Neural cell (in vitro differentiated cells): ENCODE measurements at regions not wholly inside any gene's neighbourhood (a gene's known extent, or its start where the extent isn't known, plus 50 kb on each side); places are given as distances from the start of the nearest gene placed in this dataset.

Experiments used
- H2AFZ ChIP-seq: fragments of 200-600, 300-800 bp; sonication (generic), shearing (Covaris generic); 2 replicates; pipeline ENCODE4 v1.6.0; 2014; ENCODE audit warnings: low read depth, mild to moderate bottlenecking, antibody characterized with exemption, low read length, moderate library complexity
- H3F3A ChIP-seq: fragments of 200-600 bp; shearing (Covaris generic); 2 replicates; pipeline ENCODE4 v1.6.1; 2016; ENCODE audit warnings: mild to moderate bottlenecking, moderate library complexity, mixed read lengths, antibody characterized with exemption, low read length; ENCODE audit not compliant: insufficient read depth, poor library complexity, severe bottlenecking
- H3K27ac ChIP-seq: fragments of 200-600, 300-800 bp; sonication (generic), shearing (Covaris generic); 2 replicates; pipeline ENCODE4 v1.5.1; 2014; ENCODE audit warnings: mild to moderate bottlenecking, low read length, moderate library complexity
- H3K27me3 ChIP-seq: fragments of 300-800, 200-600 bp; sonication (generic), shearing (Covaris generic); 2 replicates; pipeline ENCODE4 v1.6.0; 2014; ENCODE audit warnings: mild to moderate bottlenecking, low read depth, low read length, moderate library complexity; ENCODE audit not compliant: insufficient read depth
- H3K36me3 ChIP-seq: fragments of 300-800, 200-600 bp; sonication (generic), shearing (Covaris generic); 2 replicates; pipeline ENCODE4 v1.5.1; 2014; ENCODE audit warnings: mild to moderate bottlenecking, antibody characterized with exemption, low read length, moderate library complexity; ENCODE audit not compliant: insufficient read depth
- H3K4me2 ChIP-seq: fragments of 300-800, 200-600 bp; sonication (generic), shearing (Covaris generic); 2 replicates; pipeline ENCODE4 v1.6.0; 2014; ENCODE audit warnings: mild to moderate bottlenecking, low read length
- H3K4me3 ChIP-seq: fragments of 300-800, 200-600 bp; sonication (generic), shearing (Covaris generic); 2 replicates; pipeline ENCODE4 v1.5.1; 2014; ENCODE audit warnings: mild to moderate bottlenecking, low read length, moderate library complexity
- H3K79me2 ChIP-seq: fragments of 200-600 bp; shearing (Covaris generic); replicated peaks from 2 replicates; pipeline ENCODE4 v1.6.0; 2014; ENCODE audit warnings: mild to moderate bottlenecking, low read length, moderate library complexity; ENCODE audit not compliant: insufficient read depth
- H3K9ac ChIP-seq: fragments of 300-800, 200-600 bp; sonication (generic), shearing (Covaris generic); 2 replicates; pipeline ENCODE4 v1.6.1; 2016; ENCODE audit warnings: mild to moderate bottlenecking, low read length, mixed read lengths
- H3K9me2 ChIP-seq: fragments of 200-600 bp; shearing (Covaris generic); 2 replicates; pipeline ENCODE4 v1.6.1; 2016; ENCODE audit warnings: mild to moderate bottlenecking, low read length, mixed read lengths; ENCODE audit not compliant: insufficient read depth
- H3K9me3 ChIP-seq: fragments of 200-600, 300-800 bp; sonication (generic), shearing (Covaris generic); 2 replicates; pipeline ENCODE4 v1.6.1; 2016; ENCODE audit warnings: mild to moderate bottlenecking, mixed run types, low read length, moderate library complexity, mixed read lengths
- H4K20me1 ChIP-seq: fragments of 200-600 bp; shearing (Covaris generic); 2 replicates; pipeline ENCODE4 v1.6.1; 2016; ENCODE audit warnings: mild to moderate bottlenecking, mixed run types; ENCODE audit not compliant: insufficient read depth
- EP300 ChIP-seq: fragments of 450-650 bp; conservative IDR thresholded peaks from 2 replicates; pipeline ENCODE4 v1.6.1; 2014; ENCODE audit warnings: antibody characterized with exemption, mild to moderate bottlenecking, moderate library complexity; ENCODE audit not compliant: poor library complexity, severe bottlenecking
- EZH2 ChIP-seq: fragments of 200-600, 300-800 bp; shearing (Covaris generic), sonication (generic); IDR thresholded peaks from 2 replicates; pipeline ENCODE4 v1.6.1; 2014; ENCODE audit warnings: antibody characterized with exemption, low read length, borderline replicate concordance, mild to moderate bottlenecking; ENCODE audit not compliant: insufficient read depth, poor library complexity, severe bottlenecking
- MXI1 ChIP-seq: fragments of 450-650 bp; conservative IDR thresholded peaks from 2 replicates; pipeline ENCODE4 v1.6.1; 2014; ENCODE audit warnings: antibody characterized with exemption, mild to moderate bottlenecking; ENCODE audit not compliant: poor library complexity, severe bottlenecking
- POLR2AphosphoS5 ChIP-seq: IDR thresholded peaks from 2 replicates; pipeline ENCODE4 v1.6.1; 2012
- RAD21 ChIP-seq: fragments of 450-650 bp; conservative IDR thresholded peaks from 2 replicates; pipeline ENCODE4 v1.6.1; 2014; ENCODE audit warnings: antibody characterized with exemption, mild to moderate bottlenecking, moderate library complexity
- SMC3 ChIP-seq: fragments of 450-650 bp; conservative IDR thresholded peaks from 2 replicates; pipeline ENCODE4 v1.6.1; 2014; ENCODE audit warnings: antibody characterized with exemption, mild to moderate bottlenecking, moderate library complexity; ENCODE audit not compliant: poor library complexity
- TAF1 ChIP-seq: IDR thresholded peaks from 2 replicates; pipeline ENCODE4 v1.6.1; 2012; ENCODE audit warnings: low read depth
- TF ChIP-seq, protein P1 (sequence below): fragments of 450-650 bp; IDR thresholded peaks from 2 replicates; pipeline ENCODE4 v1.5.1; 2014; ENCODE audit warnings: antibody characterized with exemption, mild to moderate bottlenecking, moderate library complexity; ENCODE audit not compliant: poor library complexity, severe bottlenecking
- TF ChIP-seq, protein P2 (sequence below): IDR thresholded peaks from 2 replicates; pipeline ENCODE4 v1.6.1; 2012; ENCODE audit warnings: borderline replicate concordance

DNA sequence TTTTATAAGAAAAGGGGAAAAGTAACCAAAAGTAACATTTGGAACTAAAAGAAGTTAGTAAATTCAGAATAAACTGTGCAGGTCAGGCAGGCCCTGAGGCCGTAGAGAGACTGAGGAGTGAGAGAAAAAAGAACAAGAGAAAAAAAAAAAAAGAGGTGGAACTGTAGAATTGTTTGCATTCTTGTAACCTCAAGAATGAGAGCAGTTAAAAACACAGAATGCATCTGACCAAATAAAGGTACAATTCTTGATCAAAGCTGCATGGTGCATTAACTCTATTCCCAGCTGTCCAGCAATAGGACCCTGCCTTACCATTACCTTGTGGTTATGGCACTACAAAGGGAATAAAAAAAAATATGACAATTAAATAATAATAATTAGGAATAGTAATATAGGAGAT, 170.1 kb upstream of the SEMA3A start:
- H3K27ac ChIP-seq, result no peak overlapping the region
- H3K9me2 ChIP-seq, result no peaks in the 10 kb centered on the region
- H3K4me2 ChIP-seq, result no peak overlapping the region
- H3K79me2 ChIP-seq, result no peaks in the 10 kb centered on the region
- H3K9ac ChIP-seq, result no peak overlapping the region
- no peak overlapping the region for H3K4me3 ChIP-seq
- H3K27me3 ChIP-seq, result no peaks in the 10 kb centered on the region
- no peaks in the 10 kb centered on the region for H4K20me1 ChIP-seq
- no peaks in the 10 kb centered on the region for H3F3A ChIP-seq
- no peaks in the 10 kb centered on the region for H3K36me3 ChIP-seq
- H2AFZ ChIP-seq, result no peak overlapping the region
- no peaks in the 10 kb centered on the region for H3K9me3 ChIP-seq
- TF ChIP-seq, protein P1, sequence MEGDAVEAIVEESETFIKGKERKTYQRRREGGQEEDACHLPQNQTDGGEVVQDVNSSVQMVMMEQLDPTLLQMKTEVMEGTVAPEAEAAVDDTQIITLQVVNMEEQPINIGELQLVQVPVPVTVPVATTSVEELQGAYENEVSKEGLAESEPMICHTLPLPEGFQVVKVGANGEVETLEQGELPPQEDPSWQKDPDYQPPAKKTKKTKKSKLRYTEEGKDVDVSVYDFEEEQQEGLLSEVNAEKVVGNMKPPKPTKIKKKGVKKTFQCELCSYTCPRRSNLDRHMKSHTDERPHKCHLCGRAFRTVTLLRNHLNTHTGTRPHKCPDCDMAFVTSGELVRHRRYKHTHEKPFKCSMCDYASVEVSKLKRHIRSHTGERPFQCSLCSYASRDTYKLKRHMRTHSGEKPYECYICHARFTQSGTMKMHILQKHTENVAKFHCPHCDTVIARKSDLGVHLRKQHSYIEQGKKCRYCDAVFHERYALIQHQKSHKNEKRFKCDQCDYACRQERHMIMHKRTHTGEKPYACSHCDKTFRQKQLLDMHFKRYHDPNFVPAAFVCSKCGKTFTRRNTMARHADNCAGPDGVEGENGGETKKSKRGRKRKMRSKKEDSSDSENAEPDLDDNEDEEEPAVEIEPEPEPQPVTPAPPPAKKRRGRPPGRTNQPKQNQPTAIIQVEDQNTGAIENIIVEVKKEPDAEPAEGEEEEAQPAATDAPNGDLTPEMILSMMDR, result no peak
- TF ChIP-seq MXI1, result no peak
- TF ChIP-seq EP300, result no peak
- no peak for TF ChIP-seq TAF1
- TF ChIP-seq, protein P2, sequence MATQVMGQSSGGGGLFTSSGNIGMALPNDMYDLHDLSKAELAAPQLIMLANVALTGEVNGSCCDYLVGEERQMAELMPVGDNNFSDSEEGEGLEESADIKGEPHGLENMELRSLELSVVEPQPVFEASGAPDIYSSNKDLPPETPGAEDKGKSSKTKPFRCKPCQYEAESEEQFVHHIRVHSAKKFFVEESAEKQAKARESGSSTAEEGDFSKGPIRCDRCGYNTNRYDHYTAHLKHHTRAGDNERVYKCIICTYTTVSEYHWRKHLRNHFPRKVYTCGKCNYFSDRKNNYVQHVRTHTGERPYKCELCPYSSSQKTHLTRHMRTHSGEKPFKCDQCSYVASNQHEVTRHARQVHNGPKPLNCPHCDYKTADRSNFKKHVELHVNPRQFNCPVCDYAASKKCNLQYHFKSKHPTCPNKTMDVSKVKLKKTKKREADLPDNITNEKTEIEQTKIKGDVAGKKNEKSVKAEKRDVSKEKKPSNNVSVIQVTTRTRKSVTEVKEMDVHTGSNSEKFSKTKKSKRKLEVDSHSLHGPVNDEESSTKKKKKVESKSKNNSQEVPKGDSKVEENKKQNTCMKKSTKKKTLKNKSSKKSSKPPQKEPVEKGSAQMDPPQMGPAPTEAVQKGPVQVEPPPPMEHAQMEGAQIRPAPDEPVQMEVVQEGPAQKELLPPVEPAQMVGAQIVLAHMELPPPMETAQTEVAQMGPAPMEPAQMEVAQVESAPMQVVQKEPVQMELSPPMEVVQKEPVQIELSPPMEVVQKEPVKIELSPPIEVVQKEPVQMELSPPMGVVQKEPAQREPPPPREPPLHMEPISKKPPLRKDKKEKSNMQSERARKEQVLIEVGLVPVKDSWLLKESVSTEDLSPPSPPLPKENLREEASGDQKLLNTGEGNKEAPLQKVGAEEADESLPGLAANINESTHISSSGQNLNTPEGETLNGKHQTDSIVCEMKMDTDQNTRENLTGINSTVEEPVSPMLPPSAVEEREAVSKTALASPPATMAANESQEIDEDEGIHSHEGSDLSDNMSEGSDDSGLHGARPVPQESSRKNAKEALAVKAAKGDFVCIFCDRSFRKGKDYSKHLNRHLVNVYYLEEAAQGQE, result no peak
- no peak for TF ChIP-seq EZH2
- TF ChIP-seq SMC3, result no peak
- TF ChIP-seq RAD21, result no peak
- TF ChIP-seq POLR2AphosphoS5, result no peak

DNA sequence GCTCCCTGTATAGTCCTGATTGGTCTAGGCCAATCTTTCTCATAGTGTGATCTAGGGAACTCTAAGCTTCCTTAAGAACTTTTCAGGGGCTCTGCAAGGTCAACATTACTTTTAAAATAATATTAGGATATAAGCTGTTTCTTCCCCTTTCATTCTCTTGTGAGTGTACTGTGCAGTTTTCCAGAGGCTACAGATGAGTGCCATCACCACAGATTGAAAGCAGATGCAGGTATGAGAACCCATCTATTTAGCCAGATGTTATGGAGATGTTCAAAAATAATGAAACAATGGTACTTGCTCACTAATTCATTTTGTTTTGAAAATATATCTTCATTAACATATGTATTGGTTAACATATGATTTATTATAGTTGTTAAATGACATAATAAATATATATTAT, 169.2 kb upstream of the SEMA3A start:
- Histone ChIP-seq H3K9me2 (no peaks in the 10 kb centered on the region), H3K9me3 (no peaks in the 10 kb centered on the region), H3K36me3 (no peaks in the 10 kb centered on the region), H3K9ac (no peak overlapping the region), H3K4me2 (no peak overlapping the region), H2AFZ (no peak overlapping the region), H3K4me3 (no peak overlapping the region), H4K20me1 (no peaks in the 10 kb centered on the region), H3K27ac (no peak overlapping the region), H3K79me2 (no peaks in the 10 kb centered on the region), H3K27me3 (no peaks in the 10 kb centered on the region), H3F3A (no peaks in the 10 kb centered on the region)
- TF ChIP-seq EP300 (no peak), MXI1 (no peak), TAF1 (no peak), RAD21 (no peak), POLR2AphosphoS5 (no peak), SMC3 (no peak), EZH2 (no peak)
- TF ChIP-seq, protein P1, result no peak
- TF ChIP-seq, protein P2, result no peak
